ENCODE measurements at regions not wholly inside any gene's neighbourhood (a gene's known extent, or its start where the extent isn't known, plus 50 kb on each side); places are given as distances from the start of the nearest gene placed in this dataset.

DNA sequence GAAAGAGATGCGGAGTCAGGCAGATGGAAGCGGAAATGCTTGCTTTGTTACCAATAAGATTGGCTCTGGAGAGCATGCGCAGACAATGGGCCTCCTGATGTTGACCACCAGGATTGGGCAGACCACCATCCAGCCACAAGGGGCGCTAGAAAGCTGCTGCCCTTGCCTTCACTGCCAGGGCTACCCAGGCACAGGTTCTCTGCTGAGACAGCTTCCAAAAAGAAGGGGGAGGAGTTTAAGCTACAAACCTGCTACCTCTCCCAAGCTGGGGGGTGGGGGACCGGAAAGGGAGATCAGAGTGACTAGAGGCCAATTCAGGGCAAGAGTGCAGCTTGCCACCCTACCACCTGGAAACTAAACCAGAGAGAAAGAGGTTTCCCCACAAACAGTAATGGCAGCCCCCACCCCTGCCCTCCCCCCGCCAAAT, 369.7 kb downstream of the RRAGC start (continued):
- TF ChIP-seq, protein P1, sequence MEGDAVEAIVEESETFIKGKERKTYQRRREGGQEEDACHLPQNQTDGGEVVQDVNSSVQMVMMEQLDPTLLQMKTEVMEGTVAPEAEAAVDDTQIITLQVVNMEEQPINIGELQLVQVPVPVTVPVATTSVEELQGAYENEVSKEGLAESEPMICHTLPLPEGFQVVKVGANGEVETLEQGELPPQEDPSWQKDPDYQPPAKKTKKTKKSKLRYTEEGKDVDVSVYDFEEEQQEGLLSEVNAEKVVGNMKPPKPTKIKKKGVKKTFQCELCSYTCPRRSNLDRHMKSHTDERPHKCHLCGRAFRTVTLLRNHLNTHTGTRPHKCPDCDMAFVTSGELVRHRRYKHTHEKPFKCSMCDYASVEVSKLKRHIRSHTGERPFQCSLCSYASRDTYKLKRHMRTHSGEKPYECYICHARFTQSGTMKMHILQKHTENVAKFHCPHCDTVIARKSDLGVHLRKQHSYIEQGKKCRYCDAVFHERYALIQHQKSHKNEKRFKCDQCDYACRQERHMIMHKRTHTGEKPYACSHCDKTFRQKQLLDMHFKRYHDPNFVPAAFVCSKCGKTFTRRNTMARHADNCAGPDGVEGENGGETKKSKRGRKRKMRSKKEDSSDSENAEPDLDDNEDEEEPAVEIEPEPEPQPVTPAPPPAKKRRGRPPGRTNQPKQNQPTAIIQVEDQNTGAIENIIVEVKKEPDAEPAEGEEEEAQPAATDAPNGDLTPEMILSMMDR (conservative IDR thresholded peaks at IDR 0.05; ENCODE audit: low read depth in 2 of 2): peak; percentile 97 to 99
- TF ChIP-seq, protein P2, sequence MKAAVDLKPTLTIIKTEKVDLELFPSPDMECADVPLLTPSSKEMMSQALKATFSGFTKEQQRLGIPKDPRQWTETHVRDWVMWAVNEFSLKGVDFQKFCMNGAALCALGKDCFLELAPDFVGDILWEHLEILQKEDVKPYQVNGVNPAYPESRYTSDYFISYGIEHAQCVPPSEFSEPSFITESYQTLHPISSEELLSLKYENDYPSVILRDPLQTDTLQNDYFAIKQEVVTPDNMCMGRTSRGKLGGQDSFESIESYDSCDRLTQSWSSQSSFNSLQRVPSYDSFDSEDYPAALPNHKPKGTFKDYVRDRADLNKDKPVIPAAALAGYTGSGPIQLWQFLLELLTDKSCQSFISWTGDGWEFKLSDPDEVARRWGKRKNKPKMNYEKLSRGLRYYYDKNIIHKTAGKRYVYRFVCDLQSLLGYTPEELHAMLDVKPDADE (IDR thresholded peaks at IDR 0.05): peak; percentile 21; the same call in 1 of the 2 replicates
- peak; percentile 56 for TF ChIP-seq CREB1 (CRISPR knock-in tag; IDR thresholded peaks at IDR 0.05; ENCODE audit: low read depth)

DNA sequence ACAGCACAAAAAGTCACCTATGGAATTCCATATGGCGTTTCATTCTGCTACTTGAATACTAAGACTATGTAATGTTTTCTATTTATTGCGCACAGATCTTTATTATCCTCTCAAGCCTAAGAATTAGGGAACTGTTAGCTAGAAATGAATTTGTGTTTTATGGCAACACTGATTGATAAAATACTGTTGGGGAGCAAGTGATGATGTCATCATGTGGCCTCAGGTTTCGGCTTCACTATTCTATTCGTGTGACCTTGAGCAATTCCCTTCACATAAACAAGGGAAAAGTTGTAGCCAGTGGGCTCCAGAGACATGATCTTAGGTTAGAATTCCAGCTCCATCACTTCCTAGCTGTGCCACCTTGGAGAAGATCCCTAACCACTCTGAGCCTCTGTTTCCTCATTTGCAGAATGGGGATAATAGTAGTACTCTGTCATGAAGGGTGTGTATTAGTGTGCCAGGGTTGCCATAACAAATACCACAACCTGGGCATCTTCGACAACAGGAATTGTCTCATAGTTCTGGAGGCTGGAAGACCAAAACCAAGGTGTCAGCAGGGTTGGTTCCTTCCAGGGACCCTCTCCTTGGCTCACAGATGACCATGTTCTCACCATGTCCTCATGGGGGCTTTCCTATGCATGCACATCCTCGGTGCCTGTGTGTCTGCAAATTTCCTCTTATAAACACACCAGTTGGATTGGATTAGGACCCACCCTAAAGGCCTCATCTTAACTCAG, 371.2 kb downstream of the RRAGC start:
- Histone ChIP-seq H3K4me3 (no peak overlapping the region), H2AFZ (no peak overlapping the region), H3F3A (replicated peaks; ENCODE audit: low read depth) (no peaks in the 10 kb centered on the region; the same call in 1 of the 2 replicates), H3K4me2 (no peak overlapping the region), H3K4me1 (ENCODE audit: insufficient read depth) (peaks cover 35% of the 10 kb centered on the region), H3K36me3 (ENCODE audit: insufficient read depth) (no peaks in the 10 kb centered on the region), H3K27me3 (ENCODE audit: insufficient read depth) (no peaks in the 10 kb centered on the region), H3K9me2 (ENCODE audit: insufficient read depth) (peaks cover 7% of the 10 kb centered on the region), H4K20me1 (replicated peaks; ENCODE audit: insufficient read depth) (no peaks in the 10 kb centered on the region), H3K27ac (ENCODE audit: low read depth) (no peak overlapping the region), H3K79me2 (replicated peaks; ENCODE audit: insufficient read depth) (no peaks in the 10 kb centered on the region)
- peaks cover 7% of the 10 kb centered on the region; the same call in 1 of the 3 replicates for H3K36me3 Mint-ChIP-seq (ENCODE audit: low read depth)
- H3K27me3 Mint-ChIP-seq (ENCODE audit: insufficient read depth, low read depth, poor library complexity): peaks cover 15% of the 10 kb centered on the region
- peaks cover 7% of the 10 kb centered on the region; the same call in 1 of the 3 replicates for H3K9me3 Mint-ChIP-seq
- no peak overlapping the region for H3K4me3 Mint-ChIP-seq
- peaks cover 55% of the 10 kb centered on the region for H3K4me1 Mint-ChIP-seq
- no peak overlapping the region for H3K27ac Mint-ChIP-seq
- no peak for DNase-seq (ENCODE audit: low spot score)
- no peak for ATAC-seq
- TF ChIP-seq STAT1 (IDR thresholded peaks at IDR 0.05; ENCODE audit: unreplicated experiment): no peak
- TF ChIP-seq, protein P3, sequence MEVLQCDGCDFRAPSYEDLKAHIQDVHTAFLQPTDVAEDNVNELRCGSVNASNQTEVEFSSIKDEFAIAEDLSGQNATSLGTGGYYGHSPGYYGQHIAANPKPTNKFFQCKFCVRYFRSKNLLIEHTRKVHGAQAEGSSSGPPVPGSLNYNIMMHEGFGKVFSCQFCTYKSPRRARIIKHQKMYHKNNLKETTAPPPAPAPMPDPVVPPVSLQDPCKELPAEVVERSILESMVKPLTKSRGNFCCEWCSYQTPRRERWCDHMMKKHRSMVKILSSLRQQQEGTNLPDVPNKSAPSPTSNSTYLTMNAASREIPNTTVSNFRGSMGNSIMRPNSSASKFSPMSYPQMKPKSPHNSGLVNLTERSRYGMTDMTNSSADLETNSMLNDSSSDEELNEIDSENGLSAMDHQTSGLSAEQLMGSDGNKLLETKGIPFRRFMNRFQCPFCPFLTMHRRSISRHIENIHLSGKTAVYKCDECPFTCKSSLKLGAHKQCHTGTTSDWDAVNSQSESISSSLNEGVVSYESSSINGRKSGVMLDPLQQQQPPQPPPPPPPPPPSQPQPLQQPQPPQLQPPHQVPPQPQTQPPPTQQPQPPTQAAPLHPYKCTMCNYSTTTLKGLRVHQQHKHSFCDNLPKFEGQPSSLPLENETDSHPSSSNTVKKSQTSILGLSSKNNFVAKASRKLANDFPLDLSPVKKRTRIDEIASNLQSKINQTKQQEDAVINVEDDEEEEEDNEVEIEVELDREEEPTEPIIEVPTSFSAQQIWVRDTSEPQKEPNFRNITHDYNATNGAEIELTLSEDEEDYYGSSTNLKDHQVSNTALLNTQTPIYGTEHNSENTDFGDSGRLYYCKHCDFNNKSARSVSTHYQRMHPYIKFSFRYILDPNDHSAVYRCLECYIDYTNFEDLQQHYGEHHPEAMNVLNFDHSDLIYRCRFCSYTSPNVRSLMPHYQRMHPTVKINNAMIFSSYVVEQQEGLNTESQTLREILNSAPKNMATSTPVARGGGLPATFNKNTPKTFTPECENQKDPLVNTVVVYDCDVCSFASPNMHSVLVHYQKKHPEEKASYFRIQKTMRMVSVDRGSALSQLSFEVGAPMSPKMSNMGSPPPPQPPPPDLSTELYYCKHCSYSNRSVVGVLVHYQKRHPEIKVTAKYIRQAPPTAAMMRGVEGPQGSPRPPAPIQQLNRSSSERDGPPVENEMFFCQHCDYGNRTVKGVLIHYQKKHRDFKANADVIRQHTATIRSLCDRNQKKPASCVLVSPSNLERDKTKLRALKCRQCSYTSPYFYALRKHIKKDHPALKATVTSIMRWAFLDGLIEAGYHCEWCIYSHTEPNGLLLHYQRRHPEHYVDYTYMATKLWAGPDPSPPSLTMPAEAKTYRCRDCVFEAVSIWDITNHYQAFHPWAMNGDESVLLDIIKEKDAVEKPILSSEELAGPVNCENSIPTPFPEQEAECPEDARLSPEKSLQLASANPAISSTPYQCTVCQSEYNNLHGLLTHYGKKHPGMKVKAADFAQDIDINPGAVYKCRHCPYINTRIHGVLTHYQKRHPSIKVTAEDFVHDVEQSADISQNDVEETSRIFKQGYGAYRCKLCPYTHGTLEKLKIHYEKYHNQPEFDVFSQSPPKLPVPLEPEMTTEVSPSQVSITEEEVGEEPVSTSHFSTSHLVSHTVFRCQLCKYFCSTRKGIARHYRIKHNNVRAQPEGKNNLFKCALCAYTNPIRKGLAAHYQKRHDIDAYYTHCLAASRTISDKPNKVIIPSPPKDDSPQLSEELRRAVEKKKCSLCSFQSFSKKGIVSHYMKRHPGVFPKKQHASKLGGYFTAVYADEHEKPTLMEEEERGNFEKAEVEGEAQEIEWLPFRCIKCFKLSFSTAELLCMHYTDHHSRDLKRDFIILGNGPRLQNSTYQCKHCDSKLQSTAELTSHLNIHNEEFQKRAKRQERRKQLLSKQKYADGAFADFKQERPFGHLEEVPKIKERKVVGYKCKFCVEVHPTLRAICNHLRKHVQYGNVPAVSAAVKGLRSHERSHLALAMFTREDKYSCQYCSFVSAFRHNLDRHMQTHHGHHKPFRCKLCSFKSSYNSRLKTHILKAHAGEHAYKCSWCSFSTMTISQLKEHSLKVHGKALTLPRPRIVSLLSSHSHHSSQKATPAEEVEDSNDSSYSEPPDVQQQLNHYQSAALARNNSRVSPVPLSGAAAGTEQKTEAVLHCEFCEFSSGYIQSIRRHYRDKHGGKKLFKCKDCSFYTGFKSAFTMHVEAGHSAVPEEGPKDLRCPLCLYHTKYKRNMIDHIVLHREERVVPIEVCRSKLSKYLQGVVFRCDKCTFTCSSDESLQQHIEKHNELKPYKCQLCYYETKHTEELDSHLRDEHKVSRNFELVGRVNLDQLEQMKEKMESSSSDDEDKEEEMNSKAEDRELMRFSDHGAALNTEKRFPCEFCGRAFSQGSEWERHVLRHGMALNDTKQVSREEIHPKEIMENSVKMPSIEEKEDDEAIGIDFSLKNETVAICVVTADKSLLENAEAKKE (CRISPR knock-in tag; IDR thresholded peaks at IDR 0.05): no peak
- no peak for TF ChIP-seq POLR2AphosphoS5 (IDR thresholded peaks at IDR 0.05; ENCODE audit: low read depth)
- TF ChIP-seq JUNB (IDR thresholded peaks at IDR 0.05; ENCODE audit: unreplicated experiment): no peak
- TF ChIP-seq, protein P1 (conservative IDR thresholded peaks at IDR 0.05; ENCODE audit: low read depth in 2 of 2): no peak
- TF ChIP-seq, protein P4, sequence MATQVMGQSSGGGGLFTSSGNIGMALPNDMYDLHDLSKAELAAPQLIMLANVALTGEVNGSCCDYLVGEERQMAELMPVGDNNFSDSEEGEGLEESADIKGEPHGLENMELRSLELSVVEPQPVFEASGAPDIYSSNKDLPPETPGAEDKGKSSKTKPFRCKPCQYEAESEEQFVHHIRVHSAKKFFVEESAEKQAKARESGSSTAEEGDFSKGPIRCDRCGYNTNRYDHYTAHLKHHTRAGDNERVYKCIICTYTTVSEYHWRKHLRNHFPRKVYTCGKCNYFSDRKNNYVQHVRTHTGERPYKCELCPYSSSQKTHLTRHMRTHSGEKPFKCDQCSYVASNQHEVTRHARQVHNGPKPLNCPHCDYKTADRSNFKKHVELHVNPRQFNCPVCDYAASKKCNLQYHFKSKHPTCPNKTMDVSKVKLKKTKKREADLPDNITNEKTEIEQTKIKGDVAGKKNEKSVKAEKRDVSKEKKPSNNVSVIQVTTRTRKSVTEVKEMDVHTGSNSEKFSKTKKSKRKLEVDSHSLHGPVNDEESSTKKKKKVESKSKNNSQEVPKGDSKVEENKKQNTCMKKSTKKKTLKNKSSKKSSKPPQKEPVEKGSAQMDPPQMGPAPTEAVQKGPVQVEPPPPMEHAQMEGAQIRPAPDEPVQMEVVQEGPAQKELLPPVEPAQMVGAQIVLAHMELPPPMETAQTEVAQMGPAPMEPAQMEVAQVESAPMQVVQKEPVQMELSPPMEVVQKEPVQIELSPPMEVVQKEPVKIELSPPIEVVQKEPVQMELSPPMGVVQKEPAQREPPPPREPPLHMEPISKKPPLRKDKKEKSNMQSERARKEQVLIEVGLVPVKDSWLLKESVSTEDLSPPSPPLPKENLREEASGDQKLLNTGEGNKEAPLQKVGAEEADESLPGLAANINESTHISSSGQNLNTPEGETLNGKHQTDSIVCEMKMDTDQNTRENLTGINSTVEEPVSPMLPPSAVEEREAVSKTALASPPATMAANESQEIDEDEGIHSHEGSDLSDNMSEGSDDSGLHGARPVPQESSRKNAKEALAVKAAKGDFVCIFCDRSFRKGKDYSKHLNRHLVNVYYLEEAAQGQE (IDR thresholded peaks at IDR 0.05; ENCODE audit: unreplicated experiment): no peak

Measured in GM23338 (cell line).